ENCODE measurements at regions not wholly inside any gene's neighbourhood (a gene's known extent, or its start where the extent isn't known, plus 50 kb on each side); places are given as distances from the start of the nearest gene placed in this dataset.

- ChIA-PET POLR2A (no interaction called here), CTCF (no interaction called here)
- no peaks in the 10 kb centered on the region for H3K27me3 Mint-ChIP-seq
- Histone ChIP-seq H3K27ac (ENCODE audit: low read depth in 1 of 2, low read length in 2 of 2) (no peak overlapping the region), H3K27me3 (ENCODE audit: control insufficient read depth in 1 of 2, insufficient read depth in 2 of 2, low read length in 2 of 2) (no peaks in the 10 kb centered on the region), H3K36me3 (ENCODE audit: insufficient read depth, low read length) (no peaks in the 10 kb centered on the region), H3K9me3 (ENCODE audit: control insufficient read depth in 1 of 2, insufficient read depth in 1 of 2, low read length in 2 of 2) (no peaks in the 10 kb centered on the region), H3K4me3 (ENCODE audit: low read length) (no peak overlapping the region), H3K4me1 (ENCODE audit: insufficient read depth, low read length) (no peaks in the 10 kb centered on the region)
- H3K36me3 Mint-ChIP-seq (ENCODE audit: low read depth), result no peaks in the 10 kb centered on the region
- DNase-seq, result no peak
- intact Hi-C loops (cut with DNase I, micrococcal nuclease), result no loop called here
- no peaks in the 10 kb centered on the region for H3K4me1 Mint-ChIP-seq (ENCODE audit: low read depth)
- TF ChIP-seq CTCF (IDR thresholded peaks at IDR 0.05), result no peak
- H3K9me3 Mint-ChIP-seq, result no peaks in the 10 kb centered on the region
- no peak overlapping the region for H3K4me3 Mint-ChIP-seq
- H3K27ac Mint-ChIP-seq, result no peak overlapping the region
- ATAC-seq (ENCODE audit: poor library complexity), result no peak
Measured at GRCh38 chr3:145483992-145484391, 677.0 kb downstream of the PLOD2 start.

GRCh38 chr3:145489011-145489410 is 672.0 kb downstream of the PLOD2 start:
- H3K9me3 Mint-ChIP-seq, result no peaks in the 10 kb centered on the region

GRCh38 chr3:145490088-145491048 is 670.6 kb downstream of the PLOD2 start:
- no peak for TF ChIP-seq CTCF (IDR thresholded peaks at IDR 0.05)
- no peak overlapping the region for H3K27ac ChIP-seq (ENCODE audit: low read depth in 1 of 2, low read length in 2 of 2)
- no peaks in the 10 kb centered on the region for H3K27me3 Mint-ChIP-seq
- H3K27ac Mint-ChIP-seq, result no peak overlapping the region
- CTCF ChIA-PET, result no interaction called here
- DNase-seq (no peak), ATAC-seq (ENCODE audit: poor library complexity) (no peak)
- no peaks in the 10 kb centered on the region for H3K4me1 Mint-ChIP-seq (ENCODE audit: low read depth)
- H3K9me3 ChIP-seq (ENCODE audit: control insufficient read depth in 1 of 2, insufficient read depth in 1 of 2, low read length in 2 of 2), result peaks cover 0 to 3% of the 10 kb centered on the region in 2 experiments
- no peak overlapping the region for H3K4me3 Mint-ChIP-seq
- no peaks in the 10 kb centered on the region for H3K9me3 Mint-ChIP-seq
- POLR2A ChIA-PET, result no interaction called here
- intact Hi-C loops (cut with DNase I, micrococcal nuclease), result no loop called here
- H3K27me3 ChIP-seq (ENCODE audit: control insufficient read depth in 1 of 2, insufficient read depth in 2 of 2, low read length in 2 of 2), result no peaks in the 10 kb centered on the region
- no peak overlapping the region for H3K4me3 ChIP-seq (ENCODE audit: low read length)
- H3K36me3 Mint-ChIP-seq (ENCODE audit: low read depth), result no peaks in the 10 kb centered on the region
- no peaks in the 10 kb centered on the region for H3K4me1 ChIP-seq (ENCODE audit: insufficient read depth, low read length)
- H3K36me3 ChIP-seq (ENCODE audit: insufficient read depth, low read length), result no peaks in the 10 kb centered on the region

More at GRCh38 chr3:145489011-145489410, 672.0 kb downstream of the PLOD2 start:
- no peaks in the 10 kb centered on the region for H3K27me3 ChIP-seq (ENCODE audit: control insufficient read depth in 1 of 2, insufficient read depth in 2 of 2, low read length in 2 of 2)
- ChIA-PET CTCF (no interaction called here), POLR2A (no interaction called here)
- H3K4me3 ChIP-seq (ENCODE audit: low read length), result no peak overlapping the region
- intact Hi-C loops (cut with DNase I, micrococcal nuclease), result no loop called here
- no peaks in the 10 kb centered on the region for H3K36me3 ChIP-seq (ENCODE audit: insufficient read depth, low read length)
- H3K27me3 Mint-ChIP-seq, result no peaks in the 10 kb centered on the region
- no peaks in the 10 kb centered on the region for H3K4me1 ChIP-seq (ENCODE audit: insufficient read depth, low read length)
- no peak overlapping the region for H3K4me3 Mint-ChIP-seq
- no peak overlapping the region for H3K27ac ChIP-seq (ENCODE audit: low read depth in 1 of 2, low read length in 2 of 2)
- ATAC-seq (ENCODE audit: poor library complexity), result no peak
- no peaks in the 10 kb centered on the region for H3K4me1 Mint-ChIP-seq (ENCODE audit: low read depth)
- H3K9me3 ChIP-seq (ENCODE audit: control insufficient read depth in 1 of 2, insufficient read depth in 1 of 2, low read length in 2 of 2), result peaks cover 0 to 3% of the 10 kb centered on the region in 2 experiments
- DNase-seq, result no peak
- no peak overlapping the region for H3K27ac Mint-ChIP-seq
- no peaks in the 10 kb centered on the region for H3K36me3 Mint-ChIP-seq (ENCODE audit: low read depth)
- no peak for TF ChIP-seq CTCF (IDR thresholded peaks at IDR 0.05)
